Activated CD4-positive, alpha-beta T cell treated with anti-CD3 and anti-CD28 coated beads, Interleukin-2, amount 10 ng/mL, durations not matched to agents 24 days and 14 days (primary cell): ENCODE measurements at regions not wholly inside any gene's neighbourhood (a gene's known extent, or its start where the extent isn't known, plus 50 kb on each side); places are given as distances from the start of the nearest gene placed in this dataset.
"Not testable (repeated sequence)": the region's sequence is repeated elsewhere in the genome, so short reads cannot be mapped to it uniquely, and the experiment has no call there.

Source experiments
- DNase-seq: peaks from one replicate; pipeline ENCODE4 v3.0.0; 2022
- H3K27ac Mint-ChIP-seq: one replicate; pipeline ENCODE4 v1.8.0; 2022; ENCODE audit warnings: mild to moderate bottlenecking, mixed read lengths
- H3K27me3 Mint-ChIP-seq: one replicate; pipeline ENCODE4 v1.8.0; 2022; ENCODE audit warnings: mixed read lengths
- H3K36me3 Mint-ChIP-seq: one replicate; pipeline ENCODE4 v1.8.0; 2022; ENCODE audit warnings: low read depth, mild to moderate bottlenecking, mixed read lengths
- H3K4me1 Mint-ChIP-seq: one replicate; pipeline ENCODE4 v1.8.0; 2021; ENCODE audit warnings: mixed read lengths
- H3K4me3 Mint-ChIP-seq: one replicate; pipeline ENCODE4 v1.8.0; 2022; ENCODE audit warnings: mild to moderate bottlenecking, moderate library complexity, mixed read lengths
- H3K9me3 Mint-ChIP-seq: one replicate; pipeline ENCODE4 v1.8.0; 2021; ENCODE audit warnings: mixed read lengths
- intact Hi-C: fragments of 100-400 bp; cut with micrococcal nuclease; formaldehyde crosslinking; loops from one replicate; pipeline ENCODE4 v1.15.1; 2023

DNA sequence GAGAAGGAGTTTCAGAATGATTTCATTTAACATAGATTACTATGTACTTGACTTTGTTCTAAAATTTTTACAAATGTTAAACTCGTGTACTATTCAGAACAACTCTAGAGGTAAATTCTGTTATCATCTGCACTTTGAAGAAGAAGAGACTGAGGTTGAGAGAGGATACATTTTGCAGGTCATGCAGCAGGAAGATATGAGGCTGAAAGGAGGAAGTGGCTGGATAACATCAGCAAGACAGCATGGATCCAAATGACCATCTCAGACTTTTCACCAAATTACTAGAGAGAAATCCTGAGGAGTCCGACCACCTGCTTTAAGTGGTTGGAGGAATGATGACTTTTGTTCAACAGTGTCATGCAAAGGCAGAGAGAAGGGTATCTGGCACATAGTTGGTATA is 84.9 kb downstream of the ASCL4 start:
- Mint-ChIP-seq H3K9me3 (no peaks in the 10 kb centered on the region), H3K36me3 (no peaks in the 10 kb centered on the region), H3K27me3 (peaks cover 55% of the 10 kb centered on the region), H3K27ac (no peak overlapping the region), H3K4me1 (no peaks in the 10 kb centered on the region), H3K4me3 (no peak overlapping the region)
- intact Hi-C loops = no loop called here
- DNase-seq = no peak

- Mint-ChIP-seq H3K27me3 (peaks cover 59% of the 10 kb centered on the region), H3K4me1 (no peaks in the 10 kb centered on the region), H3K9me3 (peaks cover 7% of the 10 kb centered on the region), H3K4me3 (no peak overlapping the region), H3K27ac (no peak overlapping the region), H3K36me3 (no peaks in the 10 kb centered on the region)
- intact Hi-C loops = no loop called here
- DNase-seq = no peak
Observed at GRCh38 chr12:107864235-107864634, 89.7 kb downstream of the ASCL4 start.

DNA sequence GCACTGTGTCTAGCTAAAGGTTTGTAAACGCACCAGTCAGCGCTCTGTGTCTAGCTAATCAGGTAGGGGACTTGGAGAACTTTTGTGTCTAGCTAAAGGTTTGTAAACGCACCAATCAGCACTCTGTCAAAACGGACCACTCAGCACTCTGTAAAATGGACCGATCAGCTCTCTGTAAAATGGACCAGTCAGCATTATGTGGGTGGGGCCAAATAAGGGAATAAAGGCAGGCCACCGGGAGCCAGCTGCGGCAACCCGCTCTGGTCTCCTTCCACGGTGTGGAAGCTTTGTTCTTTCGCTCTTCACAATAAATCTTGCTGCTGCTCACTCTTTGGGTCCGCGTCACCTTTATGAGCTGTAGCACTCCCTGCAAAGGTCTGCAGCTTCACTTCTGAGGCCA is 90.2 kb downstream of the ASCL4 start:
- H3K27ac Mint-ChIP-seq, H3K4me1 Mint-ChIP-seq, H3K4me3 Mint-ChIP-seq, H3K9me3 Mint-ChIP-seq, DNase-seq, H3K36me3 Mint-ChIP-seq, intact Hi-C loops: not testable (repeated sequence)
- H3K27me3 Mint-ChIP-seq = peaks cover 60% of the 10 kb centered on the region

DNA sequence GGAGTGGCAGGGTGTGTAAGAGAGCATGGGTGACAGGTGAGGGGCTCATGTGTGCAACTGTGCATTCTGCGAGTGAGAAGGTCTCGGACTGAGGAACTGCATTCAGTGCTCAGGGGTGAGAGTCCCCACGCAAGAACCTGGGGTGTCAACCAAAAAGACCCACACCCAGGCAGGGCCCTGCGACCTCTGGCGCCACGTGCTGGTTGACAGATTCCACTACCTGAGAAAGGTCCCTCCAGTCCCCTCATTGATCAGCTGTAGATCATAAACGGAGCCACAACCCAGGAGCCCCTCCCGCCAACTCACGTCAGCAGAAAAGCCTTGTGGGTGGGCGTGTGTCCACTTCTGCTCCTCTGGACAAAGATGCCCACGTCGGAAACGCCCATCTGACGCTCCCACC is 98.7 kb downstream of the ASCL4 start:
- Mint-ChIP-seq H3K27ac (no peak overlapping the region), H3K9me3 (no peaks in the 10 kb centered on the region), H3K36me3 (no peaks in the 10 kb centered on the region), H3K27me3 (peaks cover 14% of the 10 kb centered on the region), H3K4me3 (no peak overlapping the region), H3K4me1 (no peaks in the 10 kb centered on the region)
- intact Hi-C loops = no loop called here
- no peak for DNase-seq

- intact Hi-C loops = no loop called here
- Mint-ChIP-seq H3K4me3 (no peak overlapping the region), H3K27me3 (peaks cover 11% of the 10 kb centered on the region), H3K27ac (no peak overlapping the region), H3K36me3 (no peaks in the 10 kb centered on the region), H3K4me1 (no peaks in the 10 kb centered on the region), H3K9me3 (no peaks in the 10 kb centered on the region)
- no peak for DNase-seq
Observed at GRCh38 chr12:107875786-107876185, 101.3 kb downstream of the ASCL4 start.

GRCh38 chr12:107884769-107885694 is 110.5 kb downstream of the ASCL4 start:
- Mint-ChIP-seq H3K27ac (no peak overlapping the region), H3K27me3 (peaks cover 23% of the 10 kb centered on the region), H3K36me3 (no peaks in the 10 kb centered on the region), H3K9me3 (no peaks in the 10 kb centered on the region), H3K4me3 (no peak overlapping the region), H3K4me1 (no peaks in the 10 kb centered on the region)
- intact Hi-C loops = loop anchor here (1.0 to 2.0 kb wide), 2 partner anchors 124 to 209 kb away; partner anchors contain the start of gene PRDM4
- peak; percentile 81 for DNase-seq

- Mint-ChIP-seq H3K36me3 (no peaks in the 10 kb centered on the region), H3K27ac (no peak overlapping the region), H3K4me1 (no peaks in the 10 kb centered on the region), H3K9me3 (no peaks in the 10 kb centered on the region), H3K27me3 (peaks cover 10% of the 10 kb centered on the region), H3K4me3 (no peak overlapping the region)
- intact Hi-C loops = no loop called here
- no peak for DNase-seq
Observed at GRCh38 chr12:107888789-107889188, 114.3 kb downstream of the ASCL4 start.

DNA sequence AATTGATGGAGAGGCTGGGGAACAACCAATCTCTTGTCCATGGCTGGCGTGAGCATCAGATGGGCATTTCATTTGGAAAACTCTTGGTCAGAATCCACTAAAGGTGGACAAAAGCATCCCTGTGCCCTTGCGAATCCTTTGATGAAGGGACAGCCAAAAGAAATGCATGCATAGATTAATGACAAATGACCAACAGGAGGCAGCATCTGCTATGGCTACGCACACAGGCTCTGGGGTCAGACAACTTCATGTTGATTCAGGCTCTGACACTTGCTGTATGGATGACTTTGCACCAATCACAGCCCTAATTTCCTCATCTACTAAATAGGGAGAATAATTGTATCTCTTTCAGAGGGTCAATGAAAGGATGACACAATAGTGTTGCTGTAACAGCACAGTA is 117.5 kb downstream of the ASCL4 start:
- no peak for DNase-seq
- H3K27ac Mint-ChIP-seq = no peak overlapping the region
- no peaks in the 10 kb centered on the region for H3K9me3 Mint-ChIP-seq
- H3K4me1 Mint-ChIP-seq = no peaks in the 10 kb centered on the region
- H3K4me3 Mint-ChIP-seq = no peak overlapping the region
- peaks cover 6% of the 10 kb centered on the region for H3K27me3 Mint-ChIP-seq
- H3K36me3 Mint-ChIP-seq = no peaks in the 10 kb centered on the region
- intact Hi-C loops = no loop called here

GRCh38 chr12:107894589-107894988 is 120.1 kb downstream of the ASCL4 start:
- intact Hi-C loops = no loop called here

DNA sequence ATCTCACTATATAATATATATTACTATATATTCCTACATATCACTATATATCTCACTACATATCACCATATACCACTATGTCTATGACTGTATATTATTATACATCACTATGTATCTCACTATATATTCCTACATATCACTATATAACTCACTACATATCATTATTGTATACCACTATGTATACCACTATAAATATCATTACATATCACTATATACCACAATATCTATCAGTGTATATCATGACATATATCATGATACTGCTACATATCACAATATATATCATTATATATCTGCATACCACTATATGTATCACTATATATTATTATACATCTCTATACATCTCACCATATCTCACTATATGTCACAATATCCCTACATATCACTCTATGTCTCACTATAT is 121.5 kb downstream of the ASCL4 start:
- no peaks in the 10 kb centered on the region for H3K36me3 Mint-ChIP-seq
- peaks cover 12% of the 10 kb centered on the region for H3K27me3 Mint-ChIP-seq
- H3K4me3 Mint-ChIP-seq = no peak overlapping the region
- H3K9me3 Mint-ChIP-seq = no peaks in the 10 kb centered on the region
- no peaks in the 10 kb centered on the region for H3K4me1 Mint-ChIP-seq
- intact Hi-C loops = no loop called here
- no peak overlapping the region for H3K27ac Mint-ChIP-seq
- no peak for DNase-seq

More at GRCh38 chr12:107894589-107894988, 120.1 kb downstream of the ASCL4 start:
- no peaks in the 10 kb centered on the region for H3K9me3 Mint-ChIP-seq
- no peak overlapping the region for H3K27ac Mint-ChIP-seq
- no peaks in the 10 kb centered on the region for H3K36me3 Mint-ChIP-seq
- H3K4me1 Mint-ChIP-seq = no peaks in the 10 kb centered on the region
- peaks cover 9% of the 10 kb centered on the region for H3K27me3 Mint-ChIP-seq
- H3K4me3 Mint-ChIP-seq = no peak overlapping the region
- no peak for DNase-seq

DNA sequence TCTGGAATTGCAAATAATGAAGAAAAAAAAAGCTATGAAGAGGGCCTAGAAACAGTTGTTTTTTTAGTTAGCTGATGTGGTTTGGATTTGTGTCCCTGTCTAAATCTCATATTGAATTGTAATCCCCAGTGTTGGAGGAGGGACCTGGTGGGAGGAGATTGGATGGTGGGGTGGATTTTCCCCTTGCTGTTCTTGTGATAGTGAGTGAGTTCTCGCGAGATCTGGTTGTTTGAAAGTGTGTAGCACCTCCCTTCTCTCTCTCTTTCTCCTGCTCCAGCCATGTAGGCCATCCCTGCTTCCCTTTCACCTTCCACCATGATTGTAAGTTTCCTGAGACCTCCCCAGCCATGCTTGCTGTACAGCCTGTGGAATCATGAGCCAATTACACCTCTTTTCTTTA is 126.1 kb downstream of the ASCL4 start:
- no peaks in the 10 kb centered on the region for H3K36me3 Mint-ChIP-seq
- no peak overlapping the region for H3K4me3 Mint-ChIP-seq
- intact Hi-C loops = no loop called here
- no peaks in the 10 kb centered on the region for H3K9me3 Mint-ChIP-seq
- peaks cover 8% of the 10 kb centered on the region for H3K4me1 Mint-ChIP-seq
- DNase-seq = no peak
- H3K27me3 Mint-ChIP-seq = peaks cover 34% of the 10 kb centered on the region
- H3K27ac Mint-ChIP-seq = no peak overlapping the region

DNA sequence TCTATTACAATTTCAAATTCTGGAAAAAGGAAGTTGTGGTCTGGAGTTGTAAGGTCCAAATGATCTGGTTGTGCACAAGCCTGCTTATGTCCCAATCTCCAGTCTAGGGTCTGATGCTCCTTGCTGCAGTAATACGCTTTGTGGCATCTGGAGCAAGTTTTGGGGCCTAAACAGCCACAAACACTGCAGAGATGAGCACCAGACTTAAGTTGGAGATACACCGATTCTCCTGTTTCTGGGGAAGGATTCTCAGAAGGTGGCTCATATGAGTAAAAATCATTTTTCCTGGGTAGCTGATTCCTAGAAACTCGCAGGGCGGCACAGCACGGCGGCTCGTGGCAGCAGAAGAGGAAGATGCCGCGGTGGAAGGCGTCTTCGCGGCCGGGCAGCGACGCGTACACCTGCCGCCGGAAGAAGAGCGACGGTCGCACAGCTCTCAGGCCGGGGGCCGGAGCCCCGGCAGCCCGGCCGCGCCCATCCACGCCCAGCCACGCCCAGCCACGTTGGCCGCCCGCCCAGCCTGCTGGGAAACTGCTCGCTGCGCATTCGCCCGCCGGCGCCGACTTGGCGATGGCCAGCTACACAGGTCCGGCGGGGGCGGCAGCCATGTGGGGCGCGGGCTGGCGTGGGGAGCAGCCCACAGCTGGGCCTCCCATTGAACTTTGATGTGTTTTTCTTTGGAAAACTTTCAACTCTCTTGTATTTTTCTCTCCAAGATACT is 129.0 kb downstream of the ASCL4 start:
- no peaks in the 10 kb centered on the region for H3K36me3 Mint-ChIP-seq
- H3K9me3 Mint-ChIP-seq = no peaks in the 10 kb centered on the region
- intact Hi-C loops = no loop called here
- DNase-seq = peak; percentile 87
- H3K4me1 Mint-ChIP-seq = peaks cover 8% of the 10 kb centered on the region
- H3K27ac Mint-ChIP-seq = no peak overlapping the region
- H3K4me3 Mint-ChIP-seq = peak overlapping the region; percentile 77
- peaks cover 47% of the 10 kb centered on the region for H3K27me3 Mint-ChIP-seq

DNA sequence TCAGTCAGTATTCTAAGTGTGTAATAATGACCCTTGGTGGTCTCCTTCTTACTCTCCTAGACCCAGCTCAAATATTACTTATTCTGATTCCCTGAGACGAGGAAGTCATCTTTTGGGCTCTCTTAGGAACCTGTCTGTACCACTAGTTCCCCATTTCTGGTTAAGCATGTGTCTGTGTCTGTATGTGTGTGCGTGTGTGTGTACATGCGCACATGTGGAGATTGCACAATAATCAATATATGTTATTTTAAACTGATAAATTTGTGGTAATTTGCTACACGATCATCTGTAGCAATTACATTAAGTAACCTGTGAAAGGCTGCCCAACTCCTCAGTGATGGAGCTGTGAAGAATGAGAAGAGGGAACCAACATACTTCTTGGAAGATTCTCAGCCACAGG is 132.2 kb downstream of the ASCL4 start:
- peaks cover 8% of the 10 kb centered on the region for H3K4me1 Mint-ChIP-seq
- H3K27me3 Mint-ChIP-seq = peaks cover 45% of the 10 kb centered on the region
- intact Hi-C loops = no loop called here
- H3K27ac Mint-ChIP-seq = no peak overlapping the region
- no peaks in the 10 kb centered on the region for H3K9me3 Mint-ChIP-seq
- H3K36me3 Mint-ChIP-seq = no peaks in the 10 kb centered on the region
- no peak for DNase-seq
- no peak overlapping the region for H3K4me3 Mint-ChIP-seq

DNA sequence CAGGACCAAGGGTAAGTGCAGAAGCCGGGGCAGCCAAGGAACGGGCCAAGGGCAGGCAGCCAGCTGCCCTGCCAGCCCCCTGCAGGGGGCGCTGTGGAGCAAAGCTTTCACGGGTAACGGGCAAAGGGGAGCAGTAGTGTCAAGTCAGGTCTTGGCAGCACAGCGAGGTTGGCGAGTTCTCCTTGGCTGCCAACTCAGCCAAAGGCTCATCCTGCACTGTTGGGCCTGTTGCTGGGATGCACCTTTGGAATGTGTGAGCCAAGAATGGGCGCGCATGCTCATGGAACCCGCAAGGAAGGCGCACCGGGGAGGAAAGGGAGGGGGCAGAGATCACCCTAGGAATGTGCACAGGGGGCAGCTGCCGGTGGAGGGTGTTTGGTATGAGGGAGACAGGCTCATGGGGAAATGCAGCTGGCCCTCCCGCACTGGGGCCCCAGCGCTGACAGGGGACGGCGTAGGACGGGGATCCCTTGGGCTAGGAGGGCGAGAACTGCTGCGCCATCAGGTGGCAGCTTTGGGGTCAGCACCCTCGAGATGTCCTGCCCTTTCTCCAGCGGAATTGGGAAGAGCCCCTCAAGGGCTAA is 138.0 kb downstream of the ASCL4 start:
- peak overlapping the region; percentile 88 for H3K4me3 Mint-ChIP-seq
- H3K36me3 Mint-ChIP-seq = no peaks in the 10 kb centered on the region
- intact Hi-C loops = no loop called here
- H3K9me3 Mint-ChIP-seq = no peaks in the 10 kb centered on the region
- no peak overlapping the region for H3K27ac Mint-ChIP-seq
- H3K27me3 Mint-ChIP-seq = peaks cover 12% of the 10 kb centered on the region
- peak; percentile 91 for DNase-seq
- H3K4me1 Mint-ChIP-seq = peaks cover 3% of the 10 kb centered on the region
